CD4-positive, alpha-beta memory T cell (primary cell): ENCODE measurements at regions not wholly inside any gene's neighbourhood (a gene's known extent, or its start where the extent isn't known, plus 50 kb on each side); places are given as distances from the start of the nearest gene placed in this dataset.
A peak's percentile ranks its signal among the peaks of the same experiment; 100 is the strongest.

Experiments
- CTCF ChIA-PET: fragments of 350-600 bp; sonication (Branson Sonifier 250); formaldehyde crosslinking; loops from one replicate; lab custom pipeline; 2021; ENCODE audit warnings: inconsistent platforms; ENCODE audit not compliant: partially characterized antibody; lab: Charles Lee
- POLR2A ChIA-PET: fragments of 350-600 bp; sonication (Branson Sonifier 250); formaldehyde crosslinking; loops from one replicate; lab custom pipeline; 2021; ENCODE audit not compliant: partially characterized antibody; lab: Charles Lee
- DNase-seq, 5 donors: peaks; one replicate each; pipeline versions ENCODE4 v3.0.0 to v3.0.0-alpha.2; 2020 to 2022; ENCODE audit warnings: mixed read lengths in 1 of 5
- H3K27ac ChIP-seq: one replicate; pipeline ENCODE4 v1.7.0; 2013; ENCODE audit warnings: low read depth, low read length
- H3K27me3 ChIP-seq: 2 replicates; pipeline ENCODE4 v1.7.0; 2013; ENCODE audit warnings: mild to moderate bottlenecking, low read length, moderate library complexity; ENCODE audit not compliant: insufficient read depth
- H3K36me3 ChIP-seq: 2 replicates; pipeline ENCODE4 v1.7.0; 2013; ENCODE audit warnings: mild to moderate bottlenecking, low read length, moderate library complexity; ENCODE audit not compliant: insufficient read depth
- H3K4me1 ChIP-seq: 2 replicates; pipeline ENCODE4 v1.7.0; 2013; ENCODE audit warnings: mild to moderate bottlenecking, low read length, moderate library complexity; ENCODE audit not compliant: insufficient read depth
- H3K4me3 ChIP-seq, 2 donors: one replicate each; pipeline ENCODE4 v1.7.0; 2013; ENCODE audit warnings: low read length in 2 of 2, mild to moderate bottlenecking in 1 of 2
- H3K9me3 ChIP-seq, 2 donors: one replicate each; pipeline ENCODE4 v1.7.0; 2013; ENCODE audit warnings: low read length in 2 of 2, control low read depth in 1 of 2; ENCODE audit not compliant: control insufficient read depth in 1 of 2
- H3K27ac Mint-ChIP-seq, 7 donors: one replicate each; pipeline ENCODE4 v1.8.0; 2020 to 2021; ENCODE audit warnings: mixed read lengths in 7 of 7, mild to moderate bottlenecking in 6 of 7, inconsistent platforms in 3 of 7, moderate library complexity in 3 of 7
- H3K27me3 Mint-ChIP-seq, 2 donors: one replicate each; pipeline ENCODE4 v1.8.0; 2020 to 2021; ENCODE audit warnings: mixed read lengths in 2 of 2
- H3K36me3 Mint-ChIP-seq, 2 donors: one replicate each; pipeline ENCODE4 v1.8.0; 2020 to 2021; ENCODE audit warnings: mixed read lengths in 2 of 2, inconsistent platforms in 1 of 2, mild to moderate bottlenecking in 1 of 2
- H3K4me1 Mint-ChIP-seq, 4 donors: one replicate each; pipeline ENCODE4 v1.8.0; 2020 to 2021; ENCODE audit warnings: mixed read lengths in 4 of 4, mild to moderate bottlenecking in 1 of 4
- H3K4me3 Mint-ChIP-seq, 8 donors: one replicate each; pipeline ENCODE4 v1.8.0; 2020 to 2021; ENCODE audit warnings: mixed read lengths in 8 of 8, mild to moderate bottlenecking in 7 of 8, moderate library complexity in 6 of 8, inconsistent platforms in 3 of 8
- H3K9me3 Mint-ChIP-seq, 8 donors: one replicate each; pipeline ENCODE4 v1.8.0; 2020 to 2021; ENCODE audit warnings: mixed read lengths in 8 of 8, mild to moderate bottlenecking in 5 of 8, inconsistent platforms in 3 of 8, moderate library complexity in 1 of 8
- intact Hi-C: fragments of 100-400 bp; cut with micrococcal nuclease; formaldehyde crosslinking; loops from one replicate; pipeline ENCODE4 v1.15.1; 2023

DNA sequence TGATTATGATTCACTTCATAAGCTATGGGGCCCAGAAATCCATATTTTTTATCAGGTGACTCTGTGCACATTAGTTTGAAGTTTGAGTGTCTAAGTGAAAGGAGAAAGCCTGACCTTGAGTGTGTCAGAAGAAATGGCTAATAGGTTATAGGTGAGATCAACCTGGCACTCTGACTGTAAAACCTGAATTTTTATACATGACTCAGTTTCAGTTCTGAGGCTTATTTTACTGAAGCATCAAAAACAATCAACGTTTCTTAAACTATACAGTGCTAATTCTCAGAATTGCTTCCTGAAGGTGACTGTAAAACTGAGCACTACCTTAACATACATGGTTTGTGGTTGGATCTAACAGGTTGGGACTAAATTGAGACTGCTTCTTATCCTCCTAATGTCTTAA lies 159.4 kb upstream of the AHR start:
- H3K4me3 ChIP-seq: no peak overlapping the region
- CTCF ChIA-PET: no interaction called here
- peaks cover 54 to 79% (median 58%) of the 10 kb centered on the region in 4 donors for H3K4me1 Mint-ChIP-seq

GRCh38 chr7:17140406-17140805 lies 158.0 kb upstream of the AHR start:
- Histone ChIP-seq H3K27ac (peak overlapping the region; percentile 55), H3K27me3 (no peaks in the 10 kb centered on the region), H3K9me3 (no peaks in the 10 kb centered on the region), H3K36me3 (no peaks in the 10 kb centered on the region), H3K4me1 (peaks cover 76% of the 10 kb centered on the region), H3K4me3 (no peak overlapping the region)
- no peaks in the 10 kb centered on the region for H3K27me3 Mint-ChIP-seq
- CTCF ChIA-PET: interaction anchor here (1.1 to 1.2 kb wide), 2 partner anchors 10 to 157 kb away, joined by 3 to 4 read pairs; partner anchors contain the start of gene AHR
- H3K27ac Mint-ChIP-seq: peak overlapping the region; percentile 83 to 96 (median 90)
- no peaks in the 10 kb centered on the region for H3K9me3 Mint-ChIP-seq
- POLR2A ChIA-PET: interaction anchor here (1.5 to 6.3 kb wide), 3 partner anchors 111 to 163 kb away, joined by 3 to 67 read pairs (median 7); partner anchors contain the start of gene AHR
- no peak for DNase-seq
- no peaks in the 10 kb centered on the region for H3K36me3 Mint-ChIP-seq
- H3K4me3 Mint-ChIP-seq: peak overlapping the region in 2 of 8 donors; percentile 13 to 85
- intact Hi-C loops: loop anchor here (10.0 kb wide), 1 partner anchor 136 kb away; no protein-coding TSS in a partner anchor
- H3K4me1 Mint-ChIP-seq: peaks cover 55 to 79% (median 57%) of the 10 kb centered on the region in 4 donors

More for the DNA sequence above, 159.4 kb upstream of the AHR start:
- H3K27ac ChIP-seq: peak overlapping the region; percentile 55
- no peaks in the 10 kb centered on the region for H3K27me3 ChIP-seq
- Mint-ChIP-seq H3K36me3 (no peaks in the 10 kb centered on the region), H3K9me3 (no peaks in the 10 kb centered on the region), H3K27me3 (no peaks in the 10 kb centered on the region), H3K27ac (peak overlapping the region; percentile 83 to 96 (median 90)), H3K4me3 (peak overlapping the region in 7 of 8 donors; percentile 45 to 85 (median 71))
- no peaks in the 10 kb centered on the region for H3K36me3 ChIP-seq
- no peaks in the 10 kb centered on the region for H3K9me3 ChIP-seq
- peak in 3 of 5 donors; percentile 20 to 34 (median 31) for DNase-seq
- peaks cover 73% of the 10 kb centered on the region for H3K4me1 ChIP-seq
- intact Hi-C loops: no loop called here
- POLR2A ChIA-PET: interaction anchor here (2.1 to 2.6 kb wide), 2 partner anchors 110 to 160 kb away, joined by 7 to 11 read pairs; partner anchors contain the start of gene AHR

DNA sequence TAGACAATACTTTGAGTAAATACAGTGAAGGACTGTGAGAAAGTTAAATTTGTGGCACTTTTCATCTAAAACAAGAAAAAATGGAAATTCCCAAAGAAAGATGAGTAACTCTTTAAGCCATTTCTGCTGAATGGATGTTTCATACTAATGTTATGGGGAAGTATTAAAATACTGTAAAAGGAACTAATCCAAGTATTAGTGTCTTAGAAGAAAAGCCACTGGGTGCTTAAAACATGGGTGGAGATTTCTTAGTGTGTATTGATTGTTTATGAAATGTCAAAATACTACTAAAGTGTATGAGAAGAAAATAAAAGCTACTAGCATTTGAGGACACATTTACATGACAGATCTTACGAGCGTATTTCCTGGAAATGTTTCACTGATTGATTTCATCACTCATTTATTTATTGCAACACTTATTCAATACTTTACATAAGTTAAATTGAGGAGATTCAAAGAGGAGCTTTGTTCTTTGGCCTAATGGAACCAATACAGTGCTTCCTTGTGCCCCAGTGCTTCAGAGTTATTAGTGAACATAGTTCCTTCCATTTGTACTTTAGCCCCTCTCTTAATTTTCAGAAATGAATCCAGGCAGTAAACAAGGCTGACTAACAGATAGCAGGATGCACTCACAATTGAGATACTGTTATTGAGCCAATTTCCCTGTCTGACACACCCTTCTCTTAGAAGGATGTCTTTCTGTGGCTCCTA lies 155.5 kb upstream of the AHR start:
- no peak for DNase-seq
- H3K4me1 Mint-ChIP-seq: peaks cover 49 to 64% (median 53%) of the 10 kb centered on the region in 4 donors
- H3K27me3 ChIP-seq: no peaks in the 10 kb centered on the region
- POLR2A ChIA-PET: interaction anchor here (1.7 to 6.3 kb wide), 3 partner anchors 8 to 155 kb away, joined by 6 to 67 read pairs (median 7); partner anchors contain the start of gene AHR
- H3K27me3 Mint-ChIP-seq: no peaks in the 10 kb centered on the region
- no peaks in the 10 kb centered on the region for H3K9me3 Mint-ChIP-seq
- peak overlapping the region; percentile 31 for H3K27ac ChIP-seq
- peaks cover 72% of the 10 kb centered on the region for H3K4me1 ChIP-seq
- H3K4me3 ChIP-seq: peak overlapping the region; percentile 32 to 47
- CTCF ChIA-PET: interaction anchor here (1.0 to 1.8 kb wide), 8 partner anchors 10 to 160 kb away, joined by 3 to 6 read pairs (median 3); no protein-coding TSS in a partner anchor
- intact Hi-C loops: loop anchor here (2.0 to 10.0 kb wide), 2 partner anchors 138 to 156 kb away; partner anchors contain the start of gene AHR
- H3K27ac Mint-ChIP-seq: peak overlapping the region; percentile 43 to 95 (median 86)
- no peaks in the 10 kb centered on the region for H3K36me3 ChIP-seq
- no peaks in the 10 kb centered on the region for H3K36me3 Mint-ChIP-seq
- H3K4me3 Mint-ChIP-seq: peak overlapping the region; percentile 61 to 79 (median 75)
- no peaks in the 10 kb centered on the region for H3K9me3 ChIP-seq

GRCh38 chr7:17144322-17144721 lies 154.1 kb upstream of the AHR start:
- ChIA-PET CTCF (interaction anchor here (0.6 to 1.8 kb wide), 5 partner anchors 9 to 88 kb away, joined by 3 to 6 read pairs (median 3); no protein-coding TSS in a partner anchor), POLR2A (interaction anchor here (1.3 to 6.3 kb wide), 6 partner anchors 9 to 158 kb away, joined by 3 to 67 read pairs (median 5); partner anchors contain the start of gene AHR)
- peaks cover 37 to 51% (median 40%) of the 10 kb centered on the region in 4 donors for H3K4me1 Mint-ChIP-seq
- H3K27ac Mint-ChIP-seq: peak overlapping the region; percentile 36 to 90 (median 82)
- Histone ChIP-seq H3K4me1 (peaks cover 58% of the 10 kb centered on the region), H3K27me3 (no peaks in the 10 kb centered on the region), H3K4me3 (peak overlapping the region in 1 of 2 donors; percentile 27), H3K9me3 (no peaks in the 10 kb centered on the region), H3K36me3 (no peaks in the 10 kb centered on the region), H3K27ac (no peak overlapping the region)
- DNase-seq: peak; percentile 32 to 85 (median 36)
- peaks cover 0 to 1% (median 0%) of the 10 kb centered on the region in 8 donors for H3K9me3 Mint-ChIP-seq
- H3K36me3 Mint-ChIP-seq: no peaks in the 10 kb centered on the region
- no peaks in the 10 kb centered on the region for H3K27me3 Mint-ChIP-seq
- H3K4me3 Mint-ChIP-seq: peak overlapping the region in 7 of 8 donors; percentile 59 to 83 (median 78)
- intact Hi-C loops: loop anchor here (2.0 to 10.0 kb wide), 2 partner anchors 90 to 140 kb away; no protein-coding TSS in a partner anchor

GRCh38 chr7:17146621-17147020 lies 151.8 kb upstream of the AHR start:
- H3K27me3 ChIP-seq: no peaks in the 10 kb centered on the region
- peaks cover 38% of the 10 kb centered on the region for H3K4me1 ChIP-seq
- Mint-ChIP-seq H3K9me3 (peaks cover 0 to 2% (median 0%) of the 10 kb centered on the region in 8 donors), H3K27me3 (no peaks in the 10 kb centered on the region), H3K27ac (no peak overlapping the region), H3K36me3 (no peaks in the 10 kb centered on the region), H3K4me3 (no peak overlapping the region), H3K4me1 (peaks cover 25 to 38% (median 29%) of the 10 kb centered on the region in 4 donors)
- DNase-seq: no peak
- intact Hi-C loops: loop anchor here (10.0 kb wide), 1 partner anchor 142 kb away; no protein-coding TSS in a partner anchor
- ChIA-PET CTCF (no interaction called here), POLR2A (no interaction called here)
- H3K36me3 ChIP-seq: no peaks in the 10 kb centered on the region
- no peak overlapping the region for H3K27ac ChIP-seq
- no peak overlapping the region for H3K4me3 ChIP-seq
- no peaks in the 10 kb centered on the region for H3K9me3 ChIP-seq

GRCh38 chr7:17147409-17147808 lies 151.0 kb upstream of the AHR start:
- peaks cover 0 to 2% (median 0%) of the 10 kb centered on the region in 8 donors for H3K9me3 Mint-ChIP-seq
- peaks cover 25 to 34% (median 28%) of the 10 kb centered on the region in 4 donors for H3K4me1 Mint-ChIP-seq
- no peaks in the 10 kb centered on the region for H3K36me3 Mint-ChIP-seq
- CTCF ChIA-PET: no interaction called here
- no peak for DNase-seq
- H3K27ac Mint-ChIP-seq: no peak overlapping the region
- intact Hi-C loops: loop anchor here (10.0 kb wide), 1 partner anchor 143 kb away; no protein-coding TSS in a partner anchor
- Histone ChIP-seq H3K36me3 (no peaks in the 10 kb centered on the region), H3K27ac (no peak overlapping the region), H3K4me1 (peaks cover 31% of the 10 kb centered on the region), H3K27me3 (no peaks in the 10 kb centered on the region), H3K4me3 (no peak overlapping the region), H3K9me3 (no peaks in the 10 kb centered on the region)
- peak overlapping the region in 1 of 8 donors; percentile 11 for H3K4me3 Mint-ChIP-seq
- H3K27me3 Mint-ChIP-seq: no peaks in the 10 kb centered on the region
- POLR2A ChIA-PET: no interaction called here
